Peyer's patch (tissue), 4 donors: ENCODE measurements at regions not wholly inside any gene's neighbourhood (a gene's known extent, or its start where the extent isn't known, plus 50 kb on each side); places are given as distances from the start of the nearest gene placed in this dataset.
A peak's percentile ranks its signal among the peaks of the same experiment; 100 is the strongest.

Experiments
- DNase-seq, 3 donors: peaks; one replicate each; pipeline ENCODE4 v3.0.0-alpha.2; 2017 to 2019
- H3K27ac ChIP-seq, 4 donors: fragments of 200-600 bp; sonication (generic); one replicate each; pipeline ENCODE4 v1.5.1; 2016 to 2019
- H3K27me3 ChIP-seq, 2 donors: fragments of 200-600 bp; sonication (generic); one replicate each; pipeline ENCODE4 v1.5.1; 2019
- H3K36me3 ChIP-seq, 3 donors: fragments of 200-600 bp; sonication (generic); one replicate each; pipeline ENCODE4 v1.5.1; 2016 to 2019
- H3K4me1 ChIP-seq, 4 donors: fragments of 200-600 bp; sonication (generic); one replicate each; pipeline ENCODE4 v1.5.1; 2016 to 2019
- H3K4me3 ChIP-seq, 4 donors: fragments of 200-600 bp; sonication (generic); 1 replicate in 3 of 4; 2 replicates in 1 of 4; pipeline ENCODE4 v1.5.1; 2016 to 2019; ENCODE audit warnings: mild to moderate bottlenecking in 1 of 4
- H3K9me3 ChIP-seq, 4 donors: fragments of 200-600 bp; sonication (generic); one replicate each; pipeline ENCODE4 v1.5.1; 2016 to 2019; ENCODE audit warnings: mild to moderate bottlenecking in 1 of 4
- POLR2A ChIP-seq, 2 donors: fragments of 450-650 bp; IDR thresholded peaks; one replicate each; pipeline ENCODE4 v1.5.1; 2017; ENCODE audit warnings: antibody characterized with exemption in 2 of 2, mild to moderate bottlenecking in 2 of 2, moderate library complexity in 2 of 2
- TF ChIP-seq, protein P1 (sequence below), 6 experiments: fragments of 450-650 bp in 4 of 6; fragments of 200-600 bp in 2 of 6; sonication (generic) in 1 of 6; IDR thresholded peaks; one replicate each; pipeline ENCODE4 v1.5.1; 2017 to 2019; ENCODE audit warnings: antibody characterized with exemption in 6 of 6, mild to moderate bottlenecking in 3 of 6, moderate library complexity in 1 of 6

- DNase-seq, result peak in 1 of 3 donors; percentile 19
- Histone ChIP-seq H3K27ac (no peak overlapping the region), H3K9me3 (no peaks in the 10 kb centered on the region), H3K36me3 (no peaks in the 10 kb centered on the region), H3K27me3 (no peaks in the 10 kb centered on the region), H3K4me3 (no peak overlapping the region), H3K4me1 (no peaks in the 10 kb centered on the region)
- no peak for TF ChIP-seq POLR2A (IDR thresholded peaks at IDR 0.05)
- TF ChIP-seq, protein P1, sequence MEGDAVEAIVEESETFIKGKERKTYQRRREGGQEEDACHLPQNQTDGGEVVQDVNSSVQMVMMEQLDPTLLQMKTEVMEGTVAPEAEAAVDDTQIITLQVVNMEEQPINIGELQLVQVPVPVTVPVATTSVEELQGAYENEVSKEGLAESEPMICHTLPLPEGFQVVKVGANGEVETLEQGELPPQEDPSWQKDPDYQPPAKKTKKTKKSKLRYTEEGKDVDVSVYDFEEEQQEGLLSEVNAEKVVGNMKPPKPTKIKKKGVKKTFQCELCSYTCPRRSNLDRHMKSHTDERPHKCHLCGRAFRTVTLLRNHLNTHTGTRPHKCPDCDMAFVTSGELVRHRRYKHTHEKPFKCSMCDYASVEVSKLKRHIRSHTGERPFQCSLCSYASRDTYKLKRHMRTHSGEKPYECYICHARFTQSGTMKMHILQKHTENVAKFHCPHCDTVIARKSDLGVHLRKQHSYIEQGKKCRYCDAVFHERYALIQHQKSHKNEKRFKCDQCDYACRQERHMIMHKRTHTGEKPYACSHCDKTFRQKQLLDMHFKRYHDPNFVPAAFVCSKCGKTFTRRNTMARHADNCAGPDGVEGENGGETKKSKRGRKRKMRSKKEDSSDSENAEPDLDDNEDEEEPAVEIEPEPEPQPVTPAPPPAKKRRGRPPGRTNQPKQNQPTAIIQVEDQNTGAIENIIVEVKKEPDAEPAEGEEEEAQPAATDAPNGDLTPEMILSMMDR (IDR thresholded peaks at IDR 0.05), result no peak
These were observed 629.5 kb downstream of the BRD1 start for GRCh38 chr22:49197986-49198704.

DNA sequence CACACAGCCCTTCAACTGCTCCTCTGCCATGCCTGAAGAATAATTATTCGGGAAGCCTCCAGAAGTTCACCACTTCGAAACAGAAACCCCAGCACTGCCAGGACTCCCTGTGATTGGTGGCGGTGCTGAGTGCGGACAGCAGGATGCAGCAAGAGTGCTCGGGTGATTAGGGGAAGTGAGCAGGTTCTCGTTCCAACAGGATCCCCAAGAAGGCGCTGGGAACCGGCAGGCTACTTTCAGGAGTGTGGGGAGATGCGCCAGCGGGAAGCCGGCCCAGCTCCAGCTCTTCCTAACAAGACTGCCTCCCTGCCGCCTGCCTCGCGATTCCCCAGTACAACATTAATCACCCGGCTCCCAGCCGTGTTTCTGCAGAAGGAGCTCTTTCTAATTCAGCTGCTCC is 630.2 kb downstream of the BRD1 start:
- DNase-seq, result peak in 2 of 3 donors; percentile 26 to 30
- Histone ChIP-seq H3K27ac (no peak overlapping the region), H3K4me3 (no peak overlapping the region), H3K27me3 (no peaks in the 10 kb centered on the region), H3K36me3 (no peaks in the 10 kb centered on the region), H3K4me1 (no peaks in the 10 kb centered on the region), H3K9me3 (no peaks in the 10 kb centered on the region)
- no peak for TF ChIP-seq POLR2A (IDR thresholded peaks at IDR 0.05)
- TF ChIP-seq, protein P1 (IDR thresholded peaks at IDR 0.05), result no peak

- DNase-seq, result peak in 1 of 3 donors; percentile 26
- no peaks in the 10 kb centered on the region for H3K9me3 ChIP-seq
- no peak overlapping the region for H3K27ac ChIP-seq
- no peaks in the 10 kb centered on the region for H3K4me1 ChIP-seq
- no peaks in the 10 kb centered on the region for H3K27me3 ChIP-seq
- no peaks in the 10 kb centered on the region for H3K36me3 ChIP-seq
- TF ChIP-seq, protein P1 (IDR thresholded peaks at IDR 0.05), result no peak
- no peak for TF ChIP-seq POLR2A (IDR thresholded peaks at IDR 0.05)
- H3K4me3 ChIP-seq, result no peak overlapping the region
These were observed 631.6 kb downstream of the BRD1 start for GRCh38 chr22:49196046-49196511.

GRCh38 chr22:49195636-49196035 is 632.0 kb downstream of the BRD1 start:
- peak in 1 of 3 donors; percentile 37 for DNase-seq
- Histone ChIP-seq H3K36me3 (no peaks in the 10 kb centered on the region), H3K4me3 (no peak overlapping the region), H3K27me3 (no peaks in the 10 kb centered on the region), H3K4me1 (no peaks in the 10 kb centered on the region), H3K9me3 (no peaks in the 10 kb centered on the region), H3K27ac (no peak overlapping the region)
- TF ChIP-seq POLR2A (IDR thresholded peaks at IDR 0.05), result no peak
- TF ChIP-seq, protein P1 (IDR thresholded peaks at IDR 0.05), result no peak

DNA sequence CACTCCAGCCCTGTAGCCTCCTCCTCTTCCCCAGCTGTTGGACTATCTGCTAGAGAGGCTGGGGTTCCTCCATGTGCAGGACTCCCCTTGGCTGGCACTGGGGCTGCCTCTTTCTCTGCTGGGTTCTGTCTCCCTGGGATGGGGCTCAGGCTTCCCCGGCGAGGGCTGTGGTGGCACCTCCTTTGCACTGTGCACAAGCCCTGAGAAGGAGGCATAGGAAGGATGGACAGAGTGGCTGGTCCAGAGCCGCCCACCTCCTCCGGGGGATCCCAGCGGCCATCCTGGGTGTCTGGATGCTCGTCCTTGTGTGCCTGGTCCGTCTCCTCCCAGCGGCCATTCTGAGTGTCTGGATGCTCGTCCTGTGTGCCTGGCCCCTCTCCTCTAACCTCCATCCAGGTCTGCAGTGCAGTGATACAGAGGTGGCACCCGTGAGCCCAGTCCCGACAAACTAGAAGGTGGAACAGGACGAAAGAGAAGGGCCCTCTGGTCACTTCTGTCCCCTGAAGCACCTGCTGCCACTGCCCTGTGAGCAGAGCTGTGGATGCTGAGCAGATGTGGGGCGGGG is 633.7 kb downstream of the BRD1 start:
- H3K27ac ChIP-seq, result no peak overlapping the region
- peak in 1 of 3 donors; percentile 40 for DNase-seq
- H3K4me1 ChIP-seq, result no peaks in the 10 kb centered on the region
- no peaks in the 10 kb centered on the region for H3K36me3 ChIP-seq
- no peak for TF ChIP-seq POLR2A (IDR thresholded peaks at IDR 0.05)
- TF ChIP-seq, protein P1 (IDR thresholded peaks at IDR 0.05), result no peak
- H3K4me3 ChIP-seq, result no peak overlapping the region
- no peaks in the 10 kb centered on the region for H3K9me3 ChIP-seq
- no peaks in the 10 kb centered on the region for H3K27me3 ChIP-seq
